ENCODE measurements at regions not wholly inside any gene's neighbourhood (a gene's known extent, or its start where the extent isn't known, plus 50 kb on each side); places are given as distances from the start of the nearest gene placed in this dataset.

DNA sequence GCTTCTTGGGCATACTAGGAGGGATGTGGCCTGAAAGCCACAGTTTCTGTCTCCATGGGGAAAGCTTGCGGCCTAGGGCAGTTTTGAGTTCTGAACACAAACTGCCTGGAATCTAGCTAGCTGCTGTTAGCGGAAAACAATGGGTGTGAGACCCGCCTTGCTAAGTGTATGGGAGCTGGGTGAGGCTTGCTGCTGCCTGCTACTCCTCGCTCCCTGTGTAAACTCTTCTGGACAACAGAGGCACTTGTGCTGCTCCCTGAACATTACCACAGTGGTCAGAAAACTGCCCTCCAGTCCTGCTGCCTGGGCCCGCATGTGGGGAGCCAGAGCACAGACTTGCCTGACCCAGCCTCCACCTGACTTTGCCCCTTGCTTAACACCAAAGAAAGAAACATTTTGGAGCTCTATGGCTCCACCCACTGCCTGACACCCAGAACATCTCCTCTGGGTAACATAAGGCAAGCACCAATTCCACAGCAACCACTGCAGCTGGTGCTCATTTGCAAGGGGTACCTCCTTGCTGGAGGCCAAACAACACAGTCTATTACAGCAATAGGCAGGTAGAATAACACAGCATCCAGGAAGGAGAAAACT, 766.3 kb upstream of the RAG2 start:
- H3K27me3 Mint-ChIP-seq: no peaks in the 10 kb centered on the region
- POLR2A ChIA-PET (ENCODE audit: partially characterized antibody): no interaction called here

DNA sequence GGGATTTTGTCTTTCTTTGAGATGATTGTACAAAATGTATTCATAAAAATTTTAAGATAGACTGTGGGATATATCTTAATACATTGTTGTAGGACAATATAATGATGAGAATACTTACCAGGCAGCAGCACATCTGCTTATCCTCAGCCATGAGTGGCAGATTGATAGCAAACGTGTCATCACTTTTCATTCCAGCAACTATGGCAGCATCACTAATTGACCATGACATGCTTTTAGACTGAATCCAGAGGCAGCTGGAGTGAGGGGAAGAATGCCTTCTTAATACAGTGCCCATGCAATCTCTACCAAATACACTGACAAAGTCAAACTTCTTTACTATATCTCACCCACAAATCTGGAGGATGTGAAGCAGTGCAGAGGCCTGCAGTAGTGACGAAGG, 755.2 kb upstream of the RAG2 start:
- Mint-ChIP-seq H3K27me3 (no peaks in the 10 kb centered on the region), H3K4me3 (no peak overlapping the region), H3K4me1 (no peaks in the 10 kb centered on the region), H3K36me3 (no peaks in the 10 kb centered on the region), H3K9me3 (peaks cover 0 to 12% (median 8%) of the 10 kb centered on the region in 8 donors), H3K27ac (no peak overlapping the region)
- Histone ChIP-seq H3K9me3 (ENCODE audit: control insufficient read depth in 1 of 2, low read length in 2 of 2) (no peaks in the 10 kb centered on the region), H3K4me1 (ENCODE audit: insufficient read depth, low read length) (no peaks in the 10 kb centered on the region), H3K36me3 (ENCODE audit: insufficient read depth, low read length) (no peaks in the 10 kb centered on the region), H3K27ac (ENCODE audit: low read depth, low read length) (no peak overlapping the region), H3K4me3 (ENCODE audit: low read length in 2 of 2) (no peak overlapping the region), H3K27me3 (ENCODE audit: insufficient read depth, low read length) (no peaks in the 10 kb centered on the region)
- ChIA-PET CTCF (ENCODE audit: partially characterized antibody) (no interaction called here), POLR2A (ENCODE audit: partially characterized antibody) (no interaction called here)
- intact Hi-C loops (cut with micrococcal nuclease): no loop called here
- DNase-seq: no peak

More for the DNA sequence above, 766.3 kb upstream of the RAG2 start:
- intact Hi-C loops (cut with micrococcal nuclease): no loop called here
- no peak overlapping the region for H3K4me3 Mint-ChIP-seq
- Histone ChIP-seq H3K27ac (ENCODE audit: low read depth, low read length) (no peak overlapping the region), H3K36me3 (ENCODE audit: insufficient read depth, low read length) (no peaks in the 10 kb centered on the region), H3K27me3 (ENCODE audit: insufficient read depth, low read length) (no peaks in the 10 kb centered on the region), H3K9me3 (ENCODE audit: control insufficient read depth in 1 of 2, low read length in 2 of 2) (peaks cover 0 to 6% of the 10 kb centered on the region in 2 donors), H3K4me1 (ENCODE audit: insufficient read depth, low read length) (no peaks in the 10 kb centered on the region), H3K4me3 (ENCODE audit: low read length in 2 of 2) (no peak overlapping the region)
- no peaks in the 10 kb centered on the region for H3K36me3 Mint-ChIP-seq
- H3K4me1 Mint-ChIP-seq: no peaks in the 10 kb centered on the region
- H3K9me3 Mint-ChIP-seq: peaks cover 0 to 37% (median 17%) of the 10 kb centered on the region in 8 donors
- H3K27ac Mint-ChIP-seq: no peak overlapping the region
- CTCF ChIA-PET (ENCODE audit: partially characterized antibody): no interaction called here
- DNase-seq: no peak

DNA sequence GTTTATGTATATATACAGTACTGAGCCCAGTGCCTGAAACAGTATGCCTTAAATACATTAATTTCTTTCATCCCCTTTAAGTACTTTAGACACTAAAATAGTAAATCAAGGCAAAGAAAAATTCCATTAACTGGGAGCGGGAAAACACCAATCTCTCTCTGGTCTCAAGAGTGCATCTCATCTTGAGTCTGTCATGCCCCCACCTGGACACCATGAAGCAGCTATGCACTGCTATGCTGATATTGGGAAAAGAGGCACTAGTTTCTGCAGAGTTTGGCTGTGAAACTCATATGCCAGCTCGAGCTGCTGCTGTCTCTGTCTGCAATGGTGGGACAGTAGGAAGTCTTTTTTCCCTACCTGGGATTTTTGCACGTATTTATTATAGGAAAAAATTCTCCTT, 754.4 kb upstream of the RAG2 start:
- intact Hi-C loops (cut with micrococcal nuclease): no loop called here
- no peak overlapping the region for H3K4me3 Mint-ChIP-seq
- Histone ChIP-seq H3K4me3 (ENCODE audit: low read length in 2 of 2) (no peak overlapping the region), H3K4me1 (ENCODE audit: insufficient read depth, low read length) (no peaks in the 10 kb centered on the region), H3K27ac (ENCODE audit: low read depth, low read length) (no peak overlapping the region), H3K36me3 (ENCODE audit: insufficient read depth, low read length) (no peaks in the 10 kb centered on the region), H3K27me3 (ENCODE audit: insufficient read depth, low read length) (no peaks in the 10 kb centered on the region), H3K9me3 (ENCODE audit: control insufficient read depth in 1 of 2, low read length in 2 of 2) (no peaks in the 10 kb centered on the region)
- no peak overlapping the region for H3K27ac Mint-ChIP-seq
- POLR2A ChIA-PET (ENCODE audit: partially characterized antibody): no interaction called here
- no peaks in the 10 kb centered on the region for H3K4me1 Mint-ChIP-seq
- peaks cover 0 to 12% (median 4%) of the 10 kb centered on the region in 8 donors for H3K9me3 Mint-ChIP-seq
- H3K36me3 Mint-ChIP-seq: no peaks in the 10 kb centered on the region
- H3K27me3 Mint-ChIP-seq: no peaks in the 10 kb centered on the region
- CTCF ChIA-PET (ENCODE audit: partially characterized antibody): no interaction called here
- no peak for DNase-seq

DNA sequence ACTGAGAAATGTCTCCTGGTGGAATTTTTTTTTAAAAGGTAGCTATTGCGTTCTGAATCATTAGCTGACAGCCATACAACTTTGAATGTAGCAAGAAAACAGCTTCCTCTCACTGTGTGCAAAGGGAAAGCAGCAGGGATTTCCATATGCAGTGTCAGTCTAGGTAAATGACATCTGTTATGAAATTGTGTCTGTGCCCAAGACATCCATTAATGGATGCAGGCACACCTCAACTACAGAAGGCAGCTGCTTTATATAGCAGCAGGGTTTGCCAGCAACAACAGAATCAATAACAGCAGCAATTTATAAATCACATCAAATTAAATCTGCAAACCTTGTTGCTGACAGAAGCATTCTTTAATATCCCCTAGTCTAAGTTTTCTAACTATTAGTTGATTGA, 745.3 kb upstream of the RAG2 start:
- no peak overlapping the region for H3K4me3 ChIP-seq (ENCODE audit: low read length in 2 of 2)
- Mint-ChIP-seq H3K27ac (no peak overlapping the region), H3K27me3 (no peaks in the 10 kb centered on the region), H3K4me1 (no peaks in the 10 kb centered on the region), H3K9me3 (peaks cover 0 to 7% (median 2%) of the 10 kb centered on the region in 8 donors), H3K36me3 (no peaks in the 10 kb centered on the region), H3K4me3 (no peak overlapping the region)
- POLR2A ChIA-PET (ENCODE audit: partially characterized antibody): no interaction called here
- intact Hi-C loops (cut with micrococcal nuclease): no loop called here
- H3K27ac ChIP-seq (ENCODE audit: low read depth, low read length): no peak overlapping the region
- no peaks in the 10 kb centered on the region for H3K4me1 ChIP-seq (ENCODE audit: insufficient read depth, low read length)
- no peak for DNase-seq
- H3K9me3 ChIP-seq (ENCODE audit: control insufficient read depth in 1 of 2, low read length in 2 of 2): no peaks in the 10 kb centered on the region
- no peaks in the 10 kb centered on the region for H3K36me3 ChIP-seq (ENCODE audit: insufficient read depth, low read length)
- CTCF ChIA-PET (ENCODE audit: partially characterized antibody): no interaction called here
- H3K27me3 ChIP-seq (ENCODE audit: insufficient read depth, low read length): no peaks in the 10 kb centered on the region

DNA sequence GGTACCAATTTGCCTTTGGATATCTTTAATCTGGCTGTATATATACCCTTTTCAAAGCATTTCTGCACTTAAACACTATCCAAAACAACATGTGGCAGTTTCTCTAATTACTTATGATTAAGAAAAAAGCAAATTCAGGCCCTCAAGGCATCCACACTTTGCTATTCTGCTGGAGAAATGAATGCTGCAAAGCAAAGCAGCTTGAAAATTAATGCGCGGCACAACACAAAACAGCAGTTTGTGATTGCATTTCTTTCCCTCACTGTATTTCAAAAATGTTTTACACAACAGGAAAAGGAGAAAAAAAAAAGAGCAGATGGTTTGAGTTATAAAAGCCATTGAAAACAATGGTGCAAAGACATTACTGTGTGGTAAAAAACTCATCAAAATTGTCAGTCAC, 738.4 kb upstream of the RAG2 start:
- no peaks in the 10 kb centered on the region for H3K4me1 Mint-ChIP-seq
- Histone ChIP-seq H3K9me3 (ENCODE audit: control insufficient read depth in 1 of 2, low read length in 2 of 2) (no peaks in the 10 kb centered on the region), H3K4me1 (ENCODE audit: insufficient read depth, low read length) (no peaks in the 10 kb centered on the region), H3K27ac (ENCODE audit: low read depth, low read length) (no peak overlapping the region), H3K27me3 (ENCODE audit: insufficient read depth, low read length) (no peaks in the 10 kb centered on the region), H3K4me3 (ENCODE audit: low read length in 2 of 2) (no peak overlapping the region), H3K36me3 (ENCODE audit: insufficient read depth, low read length) (no peaks in the 10 kb centered on the region)
- no peak overlapping the region for H3K27ac Mint-ChIP-seq
- H3K9me3 Mint-ChIP-seq: peaks cover 0 to 17% (median 0%) of the 10 kb centered on the region in 8 donors
- no peaks in the 10 kb centered on the region for H3K36me3 Mint-ChIP-seq
- no peak for DNase-seq
- CTCF ChIA-PET (ENCODE audit: partially characterized antibody): no interaction called here
- intact Hi-C loops (cut with micrococcal nuclease): no loop called here
- POLR2A ChIA-PET (ENCODE audit: partially characterized antibody): no interaction called here
- no peak overlapping the region for H3K4me3 Mint-ChIP-seq
- H3K27me3 Mint-ChIP-seq: no peaks in the 10 kb centered on the region

DNA sequence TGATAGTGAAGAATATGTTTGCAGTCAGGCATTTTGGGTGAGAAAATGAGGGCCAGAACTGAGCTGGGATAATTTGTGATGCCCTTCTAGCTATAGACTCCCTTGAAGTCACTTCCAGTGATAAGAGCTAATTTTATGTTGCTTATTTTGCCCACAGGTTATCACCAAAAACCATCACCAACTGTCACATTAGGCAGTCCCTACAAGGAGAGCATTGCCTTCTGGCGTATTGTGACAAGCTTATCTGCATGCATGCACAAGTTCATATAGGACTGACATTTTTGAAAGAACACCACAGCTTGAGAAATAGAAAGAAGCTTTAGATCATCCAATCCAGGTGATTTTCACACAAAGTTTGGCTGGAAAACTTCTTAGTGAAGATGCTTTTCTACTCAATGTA, 735.3 kb upstream of the RAG2 start:
- CTCF ChIA-PET (ENCODE audit: partially characterized antibody): no interaction called here

DNA sequence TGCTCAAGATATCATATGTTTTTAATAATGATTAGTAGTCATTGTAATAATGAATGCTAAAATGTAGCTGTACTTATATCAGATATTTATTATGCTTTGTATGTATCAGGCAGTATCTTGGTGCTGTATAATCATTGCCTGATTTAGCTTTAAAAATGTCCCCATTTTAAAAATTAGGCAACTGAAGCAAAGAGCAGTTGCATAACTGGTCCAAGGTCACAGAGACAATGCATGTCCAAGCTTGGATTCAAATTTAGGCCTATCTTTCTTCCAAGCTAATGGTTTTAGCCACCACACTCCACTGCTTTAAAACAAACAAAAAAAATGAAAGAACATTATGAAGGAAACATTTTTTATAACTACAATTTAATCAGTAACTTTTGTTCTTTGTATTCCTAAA, 725.8 kb upstream of the RAG2 start:
- POLR2A ChIA-PET (ENCODE audit: partially characterized antibody): no interaction called here
- Histone ChIP-seq H3K36me3 (ENCODE audit: insufficient read depth, low read length) (no peaks in the 10 kb centered on the region), H3K9me3 (ENCODE audit: control insufficient read depth in 1 of 2, low read length in 2 of 2) (no peaks in the 10 kb centered on the region), H3K27me3 (ENCODE audit: insufficient read depth, low read length) (no peaks in the 10 kb centered on the region), H3K4me1 (ENCODE audit: insufficient read depth, low read length) (no peaks in the 10 kb centered on the region), H3K27ac (ENCODE audit: low read depth, low read length) (no peak overlapping the region), H3K4me3 (ENCODE audit: low read length in 2 of 2) (no peak overlapping the region)
- CTCF ChIA-PET (ENCODE audit: partially characterized antibody): no interaction called here
- intact Hi-C loops (cut with micrococcal nuclease): no loop called here
- Mint-ChIP-seq H3K27me3 (no peaks in the 10 kb centered on the region), H3K9me3 (peaks cover 0 to 8% (median 6%) of the 10 kb centered on the region in 8 donors), H3K27ac (no peak overlapping the region), H3K4me3 (no peak overlapping the region), H3K36me3 (no peaks in the 10 kb centered on the region), H3K4me1 (no peaks in the 10 kb centered on the region)
- no peak for DNase-seq

More for the DNA sequence above, 735.3 kb upstream of the RAG2 start:
- Mint-ChIP-seq H3K4me1 (no peaks in the 10 kb centered on the region), H3K27me3 (no peaks in the 10 kb centered on the region), H3K27ac (no peak overlapping the region), H3K9me3 (peaks cover 0 to 17% (median 5%) of the 10 kb centered on the region in 8 donors), H3K36me3 (no peaks in the 10 kb centered on the region), H3K4me3 (no peak overlapping the region)
- POLR2A ChIA-PET (ENCODE audit: partially characterized antibody): no interaction called here
- Histone ChIP-seq H3K27me3 (ENCODE audit: insufficient read depth, low read length) (no peaks in the 10 kb centered on the region), H3K4me3 (ENCODE audit: low read length in 2 of 2) (no peak overlapping the region), H3K36me3 (ENCODE audit: insufficient read depth, low read length) (no peaks in the 10 kb centered on the region), H3K27ac (ENCODE audit: low read depth, low read length) (no peak overlapping the region), H3K4me1 (ENCODE audit: insufficient read depth, low read length) (no peaks in the 10 kb centered on the region), H3K9me3 (ENCODE audit: control insufficient read depth in 1 of 2, low read length in 2 of 2) (no peaks in the 10 kb centered on the region)
- no peak for DNase-seq
- intact Hi-C loops (cut with micrococcal nuclease): no loop called here

All from CD4-positive, alpha-beta memory T cell (primary cell).